NT2/D1 (cell line): ENCODE measurements at regions not wholly inside any gene's neighbourhood (a gene's known extent, or its start where the extent isn't known, plus 50 kb on each side); places are given as distances from the start of the nearest gene placed in this dataset.

Source experiments
- DNase-seq: peaks from one replicate; pipeline ENCODE4 v3.0.0-alpha.2; 2011; ENCODE audit warnings: low read depth, low spot score
- H3K27me3 ChIP-seq: 2 replicates; pipeline ENCODE4 v1.6.0; 2011; ENCODE audit warnings: mild to moderate bottlenecking; ENCODE audit not compliant: insufficient read length, insufficient read depth
- H3K36me3 ChIP-seq: 2 replicates; pipeline ENCODE4 v1.6.1; 2011; ENCODE audit warnings: mild to moderate bottlenecking, low read length, mixed read lengths; ENCODE audit not compliant: insufficient read depth, insufficient read length
- H3K4me1 ChIP-seq: 2 replicates; pipeline ENCODE4 v1.5.1; 2011; ENCODE audit not compliant: insufficient read depth, insufficient read length
- H3K4me3 ChIP-seq: 2 replicates; pipeline ENCODE4 v1.5.1; 2011; ENCODE audit warnings: low read depth; ENCODE audit not compliant: insufficient read length
- H3K9ac ChIP-seq: 2 replicates; pipeline ENCODE4 v1.6.0; 2011; ENCODE audit warnings: low read depth; ENCODE audit not compliant: insufficient read length
- H3K9me3 ChIP-seq: 2 replicates; pipeline ENCODE4 v1.5.1; 2011; ENCODE audit warnings: mild to moderate bottlenecking, low read length; ENCODE audit not compliant: insufficient read depth
- SUZ12 ChIP-seq: IDR thresholded peaks from 2 replicates; pipeline ENCODE4 v1.6.1; 2011; ENCODE audit not compliant: insufficient read length, insufficient read depth; ENCODE audit errors: extremely low read depth
- YY1 ChIP-seq: IDR thresholded peaks from 2 replicates; pipeline ENCODE4 v1.6.1; 2011; ENCODE audit not compliant: insufficient read length, insufficient read depth
- ZNF274 ChIP-seq: IDR thresholded peaks from 2 replicates; pipeline ENCODE4 v1.6.1; 2011; ENCODE audit warnings: mild to moderate bottlenecking, low read depth, low read length

DNA sequence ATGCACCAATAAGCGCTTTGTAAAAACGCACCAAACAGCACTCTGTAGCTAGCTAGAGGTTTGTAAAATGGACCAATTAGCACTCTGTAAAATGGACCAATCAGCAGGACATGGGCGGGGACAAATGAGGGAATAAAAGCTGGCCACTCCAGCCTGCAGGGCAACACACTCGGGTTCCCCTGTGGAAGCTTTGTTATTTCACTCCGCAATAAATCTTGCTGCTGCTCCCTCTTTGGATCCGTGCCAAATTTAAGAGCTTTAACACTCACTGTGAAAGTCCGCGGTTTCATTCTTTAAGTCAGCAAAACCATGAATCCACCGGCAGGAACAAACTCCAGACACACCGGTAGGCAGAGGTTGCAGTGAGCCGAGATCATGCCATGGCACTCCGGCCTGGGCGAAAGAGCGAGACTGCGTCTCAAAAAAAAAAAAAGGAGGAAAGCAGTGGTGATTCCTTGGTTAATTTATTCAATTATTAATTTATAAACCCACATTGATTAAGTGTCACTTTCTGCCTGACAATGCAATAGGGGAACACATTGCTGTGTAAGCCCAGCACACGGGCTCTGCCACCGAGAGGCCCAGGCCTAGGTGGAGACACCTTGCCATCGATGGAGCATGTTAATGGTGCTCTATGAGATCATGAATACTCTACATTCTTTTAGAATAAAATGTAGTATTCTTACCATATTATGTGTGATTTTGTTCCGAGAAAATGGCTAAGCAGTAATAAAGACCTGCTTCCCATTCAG, 687.6 kb upstream of the HS6ST1 start:
- H3K9me3 ChIP-seq: no peaks in the 10 kb centered on the region
- no peak for DNase-seq
- no peak for TF ChIP-seq ZNF274
- no peak for TF ChIP-seq SUZ12
- TF ChIP-seq YY1: no peak
- no peak overlapping the region for H3K4me3 ChIP-seq
- H3K9ac ChIP-seq: no peak overlapping the region
- H3K4me1 ChIP-seq: no peaks in the 10 kb centered on the region
- H3K36me3 ChIP-seq: no peaks in the 10 kb centered on the region
- no peaks in the 10 kb centered on the region for H3K27me3 ChIP-seq

DNA sequence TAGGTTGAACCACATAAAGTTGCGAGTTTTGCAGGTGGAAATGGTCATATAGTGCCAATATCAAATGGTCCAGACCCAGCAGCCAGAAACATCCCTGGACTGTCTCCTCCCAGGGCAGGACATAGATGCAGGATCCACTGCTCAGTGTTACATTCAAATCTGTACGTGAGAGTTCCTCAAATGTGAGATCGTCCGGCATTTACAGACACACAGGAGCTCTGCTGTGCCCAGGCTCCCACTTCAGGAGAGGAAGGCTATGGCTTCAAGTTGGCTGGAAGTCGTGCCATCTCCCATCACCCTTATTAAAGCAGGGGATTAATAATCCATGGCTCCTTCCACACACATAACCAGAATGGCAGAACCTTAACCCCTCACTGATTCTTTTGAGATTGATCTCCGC, 688.2 kb upstream of the HS6ST1 start:
- no peak overlapping the region for H3K9ac ChIP-seq
- no peak overlapping the region for H3K4me3 ChIP-seq
- no peak for DNase-seq
- H3K9me3 ChIP-seq: no peaks in the 10 kb centered on the region
- no peaks in the 10 kb centered on the region for H3K4me1 ChIP-seq
- no peaks in the 10 kb centered on the region for H3K36me3 ChIP-seq
- no peaks in the 10 kb centered on the region for H3K27me3 ChIP-seq
- TF ChIP-seq SUZ12 (no peak), YY1 (no peak), ZNF274 (no peak)

DNA sequence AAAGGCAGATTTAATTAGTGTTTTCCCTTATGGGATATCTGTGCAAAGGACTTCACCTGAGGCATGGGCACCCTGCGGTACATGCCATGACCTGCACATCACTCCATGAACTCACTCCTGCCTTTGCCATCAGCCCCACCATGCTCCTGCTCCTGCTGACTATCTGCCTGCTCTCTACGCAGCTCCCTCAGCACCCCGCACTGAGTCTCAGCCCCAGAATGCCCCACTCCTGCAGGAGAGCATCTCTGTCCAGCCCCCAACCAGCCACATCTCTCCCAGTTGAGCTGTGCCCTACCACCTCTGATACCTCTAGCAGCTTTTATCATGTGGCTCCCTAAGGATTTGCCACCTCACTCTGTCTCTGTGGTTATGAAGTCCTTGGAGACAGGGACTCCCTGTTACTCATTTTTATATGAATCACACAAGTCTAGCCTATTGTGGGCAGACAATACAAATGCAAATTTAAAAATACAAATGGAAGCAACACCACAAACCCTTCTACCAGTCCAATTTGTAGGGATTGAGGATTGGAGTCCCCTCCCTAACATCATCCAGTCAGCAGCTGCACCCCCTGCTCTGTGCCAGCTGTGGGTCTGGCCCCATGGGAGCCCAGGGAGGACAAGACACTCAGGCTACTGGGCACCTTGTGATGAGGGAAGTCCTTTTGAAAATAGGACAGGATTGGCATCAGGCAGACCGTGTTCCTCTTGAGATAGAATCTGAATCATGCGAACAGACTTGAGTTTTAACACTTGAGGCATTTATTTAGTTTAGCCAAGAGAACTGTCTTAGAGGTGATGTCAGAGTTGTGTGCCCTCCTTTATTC, 689.6 kb upstream of the HS6ST1 start:
- no peak for TF ChIP-seq YY1
- no peak for TF ChIP-seq ZNF274
- no peak for TF ChIP-seq SUZ12
- no peak for DNase-seq
- Histone ChIP-seq H3K4me1 (no peaks in the 10 kb centered on the region), H3K36me3 (no peaks in the 10 kb centered on the region), H3K27me3 (no peaks in the 10 kb centered on the region), H3K9ac (no peak overlapping the region), H3K4me3 (no peak overlapping the region), H3K9me3 (no peaks in the 10 kb centered on the region)

DNA sequence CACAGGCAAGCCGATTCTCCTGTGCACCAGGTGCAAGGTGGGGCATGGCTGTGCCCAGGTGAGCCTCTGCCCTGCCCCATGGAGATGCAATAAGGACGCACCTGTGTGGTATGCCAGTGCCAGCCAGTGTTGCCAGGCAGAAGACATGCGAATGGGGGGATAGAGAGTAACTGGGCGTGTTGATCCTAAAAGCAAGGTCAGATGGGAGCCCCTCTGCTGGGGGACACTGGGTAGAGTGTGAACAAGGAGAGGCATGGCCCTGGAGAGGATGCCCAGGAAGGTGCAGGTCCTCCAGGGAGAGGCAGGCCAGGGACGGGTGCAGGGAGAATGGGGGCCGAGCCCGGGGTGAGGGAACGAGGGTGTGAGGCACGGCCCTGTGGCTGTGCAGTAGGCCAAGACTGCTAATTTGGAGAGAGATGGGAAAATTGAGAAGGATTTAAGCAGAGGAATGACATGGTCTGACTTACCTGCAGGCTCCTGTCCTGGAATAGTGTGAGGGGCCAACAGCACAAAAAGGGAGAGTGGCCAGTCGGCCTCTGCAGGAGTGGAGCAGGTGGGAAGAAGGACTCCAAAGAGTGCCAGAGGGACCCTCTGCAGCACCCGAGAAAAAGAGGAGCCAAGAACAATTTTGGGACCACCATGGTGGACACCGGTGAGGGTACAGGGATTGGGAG, 690.4 kb upstream of the HS6ST1 start:
- no peaks in the 10 kb centered on the region for H3K9me3 ChIP-seq
- H3K4me3 ChIP-seq: no peak overlapping the region
- no peak for DNase-seq
- TF ChIP-seq YY1 (no peak), ZNF274 (no peak), SUZ12 (no peak)
- H3K9ac ChIP-seq: no peak overlapping the region
- no peaks in the 10 kb centered on the region for H3K4me1 ChIP-seq
- H3K36me3 ChIP-seq: no peaks in the 10 kb centered on the region
- no peaks in the 10 kb centered on the region for H3K27me3 ChIP-seq

DNA sequence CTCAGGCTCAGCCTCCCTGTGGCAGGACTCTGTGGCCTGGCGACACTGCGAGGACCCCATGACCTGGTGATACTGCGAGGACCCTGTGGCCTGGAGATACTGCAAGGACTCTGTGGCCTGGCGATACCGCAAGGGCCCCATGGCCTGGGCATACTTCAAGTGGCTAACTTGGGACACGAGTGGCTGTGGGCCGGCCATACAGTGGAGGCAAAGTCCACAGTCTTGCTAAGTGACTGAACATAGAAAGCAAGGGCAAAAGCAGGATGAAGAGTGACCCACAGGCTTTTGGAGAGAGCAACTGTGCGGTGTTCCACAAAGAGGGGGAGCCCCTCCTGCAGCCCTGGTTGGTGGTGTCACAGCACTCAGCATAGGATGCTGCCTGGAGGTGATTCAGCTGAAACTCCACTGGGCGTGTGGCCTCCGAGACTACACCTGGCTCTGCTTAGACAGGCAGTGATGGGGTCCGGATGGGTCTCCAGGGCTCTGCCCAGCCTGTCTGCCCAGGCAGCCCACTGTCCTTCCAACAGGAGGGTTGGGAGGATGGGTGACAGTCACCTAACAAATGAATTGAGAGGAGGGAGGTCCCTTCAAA, 691.0 kb upstream of the HS6ST1 start:
- no peak for DNase-seq
- Histone ChIP-seq H3K9me3 (no peaks in the 10 kb centered on the region), H3K4me3 (no peak overlapping the region), H3K4me1 (no peaks in the 10 kb centered on the region), H3K27me3 (no peaks in the 10 kb centered on the region), H3K36me3 (no peaks in the 10 kb centered on the region), H3K9ac (no peak overlapping the region)
- TF ChIP-seq SUZ12: no peak
- TF ChIP-seq ZNF274: no peak
- TF ChIP-seq YY1: no peak

DNA sequence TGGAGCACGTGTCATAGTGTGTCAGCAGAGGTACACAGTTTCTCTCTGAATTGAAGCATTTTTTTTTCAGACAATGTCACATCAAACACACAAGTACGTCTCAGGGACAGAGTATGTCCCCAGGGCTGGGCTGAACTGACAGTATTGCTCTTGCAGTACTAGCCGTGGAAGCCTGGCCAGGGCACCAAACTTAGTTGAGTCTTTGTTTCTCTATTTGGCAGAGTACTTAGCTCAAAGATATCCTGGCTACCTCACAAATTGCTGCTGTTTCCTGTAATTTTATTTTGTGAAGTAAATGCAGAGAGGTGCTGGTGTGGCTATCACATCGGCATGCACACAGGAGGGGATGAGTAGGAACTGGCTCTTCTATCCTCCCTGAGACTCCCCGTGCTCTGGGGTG, 691.6 kb upstream of the HS6ST1 start:
- TF ChIP-seq ZNF274 (no peak), YY1 (no peak), SUZ12 (no peak)
- Histone ChIP-seq H3K9ac (no peak overlapping the region), H3K9me3 (no peaks in the 10 kb centered on the region), H3K4me3 (no peak overlapping the region), H3K4me1 (no peaks in the 10 kb centered on the region), H3K36me3 (no peaks in the 10 kb centered on the region), H3K27me3 (no peaks in the 10 kb centered on the region)
- DNase-seq: no peak

DNA sequence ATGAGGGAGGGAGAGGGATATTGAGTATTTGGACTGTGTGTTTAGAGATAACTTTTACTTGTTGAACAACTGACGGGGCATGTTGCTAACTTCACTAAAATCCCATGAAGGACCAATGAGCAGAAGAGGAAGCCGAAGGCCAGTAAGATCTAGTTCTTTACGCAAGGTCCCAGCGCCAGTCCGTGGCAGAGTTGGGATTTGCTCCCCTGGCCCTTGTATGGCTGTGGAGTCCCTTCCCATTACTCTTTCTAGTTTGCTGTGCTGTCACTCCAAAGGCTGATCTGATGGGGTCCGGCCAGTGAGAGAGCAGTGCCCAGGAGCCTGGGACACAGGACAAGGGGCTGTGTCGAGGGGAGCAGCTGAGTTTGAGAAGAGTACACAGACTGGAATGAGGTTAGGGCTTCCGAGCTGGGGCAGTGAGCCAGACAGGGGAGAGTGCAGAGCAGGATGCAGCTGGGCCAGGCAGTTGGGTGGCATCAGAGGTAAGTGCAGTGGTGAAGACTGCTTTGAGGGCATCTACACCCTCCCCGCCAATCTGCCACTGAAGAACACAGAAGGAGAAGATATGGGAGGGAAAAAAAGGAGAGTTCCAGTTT, 692.9 kb upstream of the HS6ST1 start:
- Histone ChIP-seq H3K36me3 (no peaks in the 10 kb centered on the region), H3K4me3 (no peak overlapping the region), H3K4me1 (no peaks in the 10 kb centered on the region), H3K9me3 (no peaks in the 10 kb centered on the region), H3K9ac (no peak overlapping the region), H3K27me3 (no peaks in the 10 kb centered on the region)
- TF ChIP-seq SUZ12 (no peak), YY1 (no peak), ZNF274 (no peak)
- no peak for DNase-seq
